Central memory CD8-positive, alpha-beta T cell (primary cell): ENCODE measurements at regions not wholly inside any gene's neighbourhood (a gene's known extent, or its start where the extent isn't known, plus 50 kb on each side); places are given as distances from the start of the nearest gene placed in this dataset.
"Not testable (repeated sequence)": the region's sequence is repeated elsewhere in the genome, so short reads cannot be mapped to it uniquely, and the experiment has no call there.

Source experiments
- ATAC-seq: fragments of 150-1000 bp; cut with Tn5 transposase; replicated peaks from 2 replicates; pipeline ENCODE4 v1.10.0; 2022; ENCODE audit warnings: mild to moderate bottlenecking, moderate FRiP score, moderate number of reproducible peaks; ENCODE audit not compliant: poor library complexity, severe bottlenecking; ENCODE audit errors: extremely low read depth
- DNase-seq, 2 donors: peaks; one replicate each; pipeline ENCODE4 v3.0.0; 2021; ENCODE audit warnings: low spot score in 2 of 2
- H3K27ac Mint-ChIP-seq: one replicate; pipeline ENCODE4 v1.8.0; 2022; ENCODE audit warnings: low read depth, mild to moderate bottlenecking, moderate library complexity, mixed read lengths
- H3K27me3 Mint-ChIP-seq: one replicate; pipeline ENCODE4 v1.8.0; 2022; ENCODE audit warnings: mixed read lengths
- H3K36me3 Mint-ChIP-seq: one replicate; pipeline ENCODE4 v1.8.0; 2022; ENCODE audit warnings: mild to moderate bottlenecking, moderate library complexity, mixed read lengths; ENCODE audit not compliant: insufficient read depth
- H3K4me1 Mint-ChIP-seq: one replicate; pipeline ENCODE4 v1.8.0; 2022; ENCODE audit warnings: mixed read lengths
- H3K4me3 Mint-ChIP-seq: one replicate; pipeline ENCODE4 v1.8.0; 2022; ENCODE audit warnings: mild to moderate bottlenecking, moderate library complexity, mixed read lengths
- H3K9me3 Mint-ChIP-seq: one replicate; pipeline ENCODE4 v1.8.0; 2022; ENCODE audit warnings: mixed read lengths

DNA sequence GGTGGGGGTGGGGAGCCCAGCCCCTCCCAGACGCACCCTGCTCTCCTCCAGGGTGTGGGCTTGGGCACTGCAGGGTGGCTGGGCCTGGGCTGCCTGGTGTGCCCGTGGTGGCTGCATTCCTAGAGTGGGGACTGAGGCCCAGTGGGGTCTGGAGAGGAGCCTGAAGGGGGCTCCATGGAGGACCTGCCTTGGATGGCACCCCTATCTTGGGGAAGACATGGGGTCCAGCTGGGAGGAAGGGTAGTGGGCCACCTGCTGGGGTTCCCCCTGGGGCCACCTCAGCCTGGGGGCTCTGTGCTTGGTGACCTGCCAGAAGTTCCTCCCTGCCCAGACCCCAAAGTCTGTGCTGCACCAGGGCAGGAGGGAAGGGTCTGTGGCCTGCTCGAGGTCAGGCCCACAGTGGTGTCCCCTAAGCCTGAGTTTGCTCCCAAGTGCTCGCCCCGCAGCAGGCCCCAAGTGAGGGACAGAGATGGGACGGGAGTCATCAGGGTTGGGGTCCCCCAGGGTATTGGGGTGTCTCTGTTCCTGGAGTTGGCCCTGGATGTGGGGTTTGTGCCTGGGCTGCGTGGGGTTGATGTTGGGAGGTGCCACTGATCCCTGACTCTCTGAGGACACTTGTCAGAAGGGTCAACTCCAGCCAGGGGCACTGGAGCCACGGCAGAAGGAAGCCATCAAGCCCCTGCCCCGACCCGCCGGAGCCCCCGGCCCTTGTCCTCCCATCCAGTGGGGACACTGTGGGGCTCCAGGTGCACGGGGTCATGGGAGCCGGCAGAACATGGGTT is 382.9 kb downstream of the TMEM121 start:
- Mint-ChIP-seq H3K27ac (no peak overlapping the region), H3K4me1 (no peaks in the 10 kb centered on the region), H3K27me3 (peaks cover 8% of the 10 kb centered on the region), H3K4me3 (no peak overlapping the region), H3K9me3 (no peaks in the 10 kb centered on the region), H3K36me3 (no peaks in the 10 kb centered on the region)
- DNase-seq = no peak
- ATAC-seq = no peak

DNA sequence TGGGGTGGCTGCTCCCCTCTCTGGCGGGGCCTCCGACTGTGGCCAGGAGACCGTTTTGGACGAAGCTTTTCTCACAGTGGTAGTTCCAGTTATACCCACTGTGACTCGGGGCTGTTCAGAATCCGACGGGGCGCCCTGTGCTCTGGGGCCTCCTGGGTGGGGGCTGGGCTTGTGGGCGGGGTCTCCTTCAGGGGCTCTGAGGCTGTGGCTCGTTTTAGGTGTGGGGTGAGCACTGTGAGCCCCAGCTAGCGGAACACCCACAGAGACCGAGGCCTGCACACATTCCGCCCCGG is 383.4 kb downstream of the TMEM121 start:
- H3K4me3 Mint-ChIP-seq, ATAC-seq, H3K27me3 Mint-ChIP-seq, H3K27ac Mint-ChIP-seq, H3K9me3 Mint-ChIP-seq, H3K4me1 Mint-ChIP-seq, H3K36me3 Mint-ChIP-seq, DNase-seq: not testable (repeated sequence)

DNA sequence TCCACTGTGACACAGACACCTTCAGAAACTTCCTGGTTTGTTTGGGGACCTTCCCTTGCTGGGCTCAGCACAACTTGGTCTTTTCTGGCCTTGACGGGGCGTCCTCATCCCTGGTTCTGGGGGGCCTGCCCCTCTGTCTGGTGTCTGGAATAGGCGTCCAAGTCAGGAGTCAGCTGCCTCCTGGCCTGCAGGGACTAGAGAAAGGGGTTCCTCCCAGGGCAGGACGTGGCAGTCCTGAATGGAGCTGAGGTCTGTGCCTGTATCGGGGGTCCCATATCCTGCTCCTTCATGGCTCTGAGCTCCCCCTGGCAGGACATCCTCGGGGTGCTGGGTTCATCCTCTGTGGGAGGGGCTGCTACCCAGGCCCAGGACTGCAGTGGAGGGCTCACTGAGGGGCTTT is 384.0 kb downstream of the TMEM121 start:
- no peak overlapping the region for H3K4me3 Mint-ChIP-seq
- no peaks in the 10 kb centered on the region for H3K4me1 Mint-ChIP-seq
- DNase-seq (no peak), ATAC-seq (no peak)
- H3K36me3 Mint-ChIP-seq = no peaks in the 10 kb centered on the region
- no peak overlapping the region for H3K27ac Mint-ChIP-seq
- H3K9me3 Mint-ChIP-seq = no peaks in the 10 kb centered on the region
- H3K27me3 Mint-ChIP-seq = peaks cover 8% of the 10 kb centered on the region

GRCh38 chr14:105911006-105911847 is 384.8 kb downstream of the TMEM121 start:
- no peaks in the 10 kb centered on the region for H3K9me3 Mint-ChIP-seq
- peaks cover 8% of the 10 kb centered on the region for H3K27me3 Mint-ChIP-seq
- no peaks in the 10 kb centered on the region for H3K36me3 Mint-ChIP-seq
- no peak overlapping the region for H3K27ac Mint-ChIP-seq
- DNase-seq = no peak
- H3K4me3 Mint-ChIP-seq = no peak overlapping the region
- ATAC-seq = no peak
- no peaks in the 10 kb centered on the region for H3K4me1 Mint-ChIP-seq

- not testable (repeated sequence) for DNase-seq, H3K9me3 Mint-ChIP-seq, H3K27ac Mint-ChIP-seq, H3K4me1 Mint-ChIP-seq, ATAC-seq, H3K4me3 Mint-ChIP-seq, H3K36me3 Mint-ChIP-seq
- peaks cover 14% of the 10 kb centered on the region for H3K27me3 Mint-ChIP-seq
Measured at GRCh38 chr14:105911848-105912292, 385.5 kb downstream of the TMEM121 start.

DNA sequence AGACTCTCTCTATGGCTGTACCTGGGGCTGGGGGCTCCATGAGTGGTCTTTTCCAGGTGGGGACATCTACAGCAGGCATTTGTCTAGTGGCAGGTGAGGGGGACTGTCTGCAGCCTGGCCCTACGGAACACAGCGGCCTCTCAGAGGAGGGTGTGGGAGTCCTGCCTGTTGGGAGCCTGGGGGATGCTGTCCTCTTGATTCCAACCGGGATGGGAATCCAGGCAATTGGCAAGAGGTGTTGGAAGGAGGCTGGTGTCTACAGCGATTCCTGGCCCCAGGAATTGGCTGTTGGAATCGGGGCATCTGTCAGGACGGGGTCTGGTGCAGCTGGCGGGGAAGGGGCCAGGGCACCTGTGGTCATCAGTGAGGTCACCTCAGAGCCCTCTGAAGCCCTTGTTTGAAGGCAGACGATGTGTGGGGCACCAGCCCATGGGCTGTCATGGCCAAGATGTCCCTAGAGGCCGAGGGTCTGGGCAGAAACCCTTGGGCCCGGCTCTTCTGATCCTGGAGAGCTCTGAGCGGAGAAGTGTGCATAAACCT is 386.3 kb downstream of the TMEM121 start:
- Mint-ChIP-seq H3K9me3 (no peaks in the 10 kb centered on the region), H3K27ac (no peak overlapping the region), H3K4me3 (no peak overlapping the region), H3K36me3 (peaks cover 3% of the 10 kb centered on the region), H3K27me3 (peaks cover 22% of the 10 kb centered on the region), H3K4me1 (no peaks in the 10 kb centered on the region)
- DNase-seq = no peak
- ATAC-seq = no peak

GRCh38 chr14:105913221-105913620 is 386.8 kb downstream of the TMEM121 start:
- Mint-ChIP-seq H3K27me3 (peaks cover 23% of the 10 kb centered on the region), H3K4me1 (no peaks in the 10 kb centered on the region), H3K4me3 (no peak overlapping the region), H3K9me3 (no peaks in the 10 kb centered on the region), H3K27ac (no peak overlapping the region), H3K36me3 (peaks cover 3% of the 10 kb centered on the region)
- DNase-seq = no peak
- no peak for ATAC-seq

GRCh38 chr14:105913861-105914260 is 387.5 kb downstream of the TMEM121 start:
- no peak for ATAC-seq
- H3K27me3 Mint-ChIP-seq = peaks cover 19% of the 10 kb centered on the region
- no peaks in the 10 kb centered on the region for H3K4me1 Mint-ChIP-seq
- no peaks in the 10 kb centered on the region for H3K9me3 Mint-ChIP-seq
- H3K27ac Mint-ChIP-seq = no peak overlapping the region
- peaks cover 3% of the 10 kb centered on the region for H3K36me3 Mint-ChIP-seq
- H3K4me3 Mint-ChIP-seq = no peak overlapping the region
- no peak for DNase-seq

GRCh38 chr14:105914281-105914680 is 387.9 kb downstream of the TMEM121 start:
- H3K4me3 Mint-ChIP-seq, ATAC-seq, H3K36me3 Mint-ChIP-seq, H3K27ac Mint-ChIP-seq, DNase-seq, H3K9me3 Mint-ChIP-seq, H3K4me1 Mint-ChIP-seq: not testable (repeated sequence)
- peaks cover 19% of the 10 kb centered on the region for H3K27me3 Mint-ChIP-seq

GRCh38 chr14:105914738-105915385 is 388.5 kb downstream of the TMEM121 start:
- no peak overlapping the region for H3K4me3 Mint-ChIP-seq
- DNase-seq (no peak), ATAC-seq (no peak)
- no peaks in the 10 kb centered on the region for H3K9me3 Mint-ChIP-seq
- peaks cover 3% of the 10 kb centered on the region for H3K36me3 Mint-ChIP-seq
- H3K4me1 Mint-ChIP-seq = no peaks in the 10 kb centered on the region
- H3K27ac Mint-ChIP-seq = no peak overlapping the region
- peaks cover 23% of the 10 kb centered on the region for H3K27me3 Mint-ChIP-seq

GRCh38 chr14:105915546-105915945 is 389.2 kb downstream of the TMEM121 start:
- H3K4me3 Mint-ChIP-seq, H3K27ac Mint-ChIP-seq, H3K4me1 Mint-ChIP-seq, ATAC-seq, H3K36me3 Mint-ChIP-seq, H3K9me3 Mint-ChIP-seq, DNase-seq: not testable (repeated sequence)
- peaks cover 30% of the 10 kb centered on the region for H3K27me3 Mint-ChIP-seq

GRCh38 chr14:105917136-105917932 is 391.0 kb downstream of the TMEM121 start:
- not testable (repeated sequence) for H3K4me1 Mint-ChIP-seq, H3K36me3 Mint-ChIP-seq, H3K4me3 Mint-ChIP-seq, H3K9me3 Mint-ChIP-seq, DNase-seq, H3K27ac Mint-ChIP-seq, ATAC-seq
- peaks cover 35% of the 10 kb centered on the region for H3K27me3 Mint-ChIP-seq
